RWPE2 (cell line): ENCODE measurements at regions not wholly inside any gene's neighbourhood (a gene's known extent, or its start where the extent isn't known, plus 50 kb on each side); places are given as distances from the start of the nearest gene placed in this dataset.

ENCODE experiments used
- ATAC-seq: fragments of 200-7000 bp; cut with Tn5 transposase; 3 replicates; pipeline ENCODE4 v1.9.1; 2021; ENCODE audit warnings: low read depth
- DNase-seq: peaks from one replicate; pipeline ENCODE4 v3.0.0-alpha.2; 2020; ENCODE audit warnings: low spot score
- H3K27ac ChIP-seq: fragments of 450-650 bp; 2 replicates; pipeline ENCODE4 v1.5.1; 2017; ENCODE audit warnings: mild to moderate bottlenecking; ENCODE audit not compliant: poor library complexity, severe bottlenecking
- H3K27me3 ChIP-seq: fragments of 250-450 bp; sonication (Bioruptor Pico); 2 replicates; pipeline ENCODE4 v1.5.1; 2021; ENCODE audit warnings: mild to moderate bottlenecking, moderate library complexity; ENCODE audit not compliant: insufficient read depth, poor library complexity, severe bottlenecking
- H3K36me3 ChIP-seq: fragments of 250-450 bp; sonication (Bioruptor Pico); 2 replicates; pipeline ENCODE4 v1.5.1; 2020; ENCODE audit warnings: low read depth, mild to moderate bottlenecking, moderate library complexity
- H3K4me1 ChIP-seq: fragments of 250-450 bp; sonication (Bioruptor Pico); 2 replicates; pipeline ENCODE4 v1.5.1; 2021; ENCODE audit warnings: mild to moderate bottlenecking, moderate library complexity; ENCODE audit not compliant: insufficient read depth, poor library complexity, severe bottlenecking
- H3K4me3 ChIP-seq: fragments of 250-450 bp; sonication (Bioruptor Pico); 2 replicates; pipeline ENCODE4 v1.5.1; 2021; ENCODE audit warnings: mild to moderate bottlenecking, moderate library complexity; ENCODE audit not compliant: severe bottlenecking
- H3K9me3 ChIP-seq: fragments of 250-450 bp; sonication (Bioruptor Pico); 2 replicates; pipeline ENCODE4 v1.5.1; 2021; ENCODE audit warnings: mild to moderate bottlenecking, moderate library complexity; ENCODE audit not compliant: severe bottlenecking
- TF ChIP-seq, protein P1 (sequence below): fragments of 450-650 bp; IDR thresholded peaks from one replicate; pipeline ENCODE4 v1.5.1; 2017; ENCODE audit warnings: mild to moderate bottlenecking, moderate library complexity; ENCODE audit not compliant: poor library complexity, severe bottlenecking

DNA sequence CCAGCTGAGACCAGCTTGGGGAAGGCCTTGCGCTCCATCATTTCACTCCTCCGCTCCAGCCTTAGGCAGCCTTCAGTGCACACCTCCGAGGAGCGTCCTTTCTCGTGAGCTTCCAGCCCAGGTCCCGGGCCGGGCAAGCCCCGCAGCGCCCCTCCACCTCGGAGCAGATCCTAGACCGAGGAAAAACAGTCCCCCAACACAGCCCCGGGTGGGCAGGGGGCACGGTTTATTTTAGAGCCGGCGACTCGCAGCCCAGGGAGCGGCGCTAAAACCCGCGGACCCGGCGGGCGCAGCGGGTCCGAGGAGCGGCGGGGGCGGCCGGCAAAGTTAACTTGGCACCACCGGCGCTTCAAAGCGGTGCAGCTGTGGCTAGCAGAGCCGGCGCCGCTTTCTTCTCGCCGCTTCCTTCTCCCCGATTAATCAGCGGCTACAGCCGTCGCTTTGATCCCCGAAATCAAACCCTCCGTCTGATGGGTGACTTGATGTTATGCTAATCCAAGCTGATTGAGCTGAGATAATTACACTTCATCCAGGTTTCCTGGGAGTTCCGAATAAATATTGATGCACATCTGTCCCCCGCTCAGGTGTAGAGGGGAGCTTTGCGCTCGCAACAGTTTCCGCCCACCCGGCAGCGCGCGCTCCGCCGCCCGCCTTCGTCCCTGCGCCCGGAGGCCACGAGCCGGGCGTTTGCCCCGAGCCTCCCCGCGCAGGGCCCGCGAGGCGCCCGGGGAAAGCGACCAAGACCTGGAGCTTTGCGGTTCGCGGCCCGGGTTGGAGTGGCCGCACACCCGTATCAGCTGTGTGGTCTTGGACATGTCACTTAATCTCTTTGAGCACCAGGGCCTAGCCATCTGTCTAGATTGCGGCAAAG lies 192.7 kb downstream of the BUD13 start:
- Histone ChIP-seq H3K4me1 (no peaks in the 10 kb centered on the region), H3K36me3 (no peaks in the 10 kb centered on the region), H3K27ac (no peak overlapping the region), H3K9me3 (no peaks in the 10 kb centered on the region), H3K4me3 (no peak overlapping the region), H3K27me3 (peaks cover 56% of the 10 kb centered on the region)
- ATAC-seq: no peak
- no peak for DNase-seq
- TF ChIP-seq, protein P1, sequence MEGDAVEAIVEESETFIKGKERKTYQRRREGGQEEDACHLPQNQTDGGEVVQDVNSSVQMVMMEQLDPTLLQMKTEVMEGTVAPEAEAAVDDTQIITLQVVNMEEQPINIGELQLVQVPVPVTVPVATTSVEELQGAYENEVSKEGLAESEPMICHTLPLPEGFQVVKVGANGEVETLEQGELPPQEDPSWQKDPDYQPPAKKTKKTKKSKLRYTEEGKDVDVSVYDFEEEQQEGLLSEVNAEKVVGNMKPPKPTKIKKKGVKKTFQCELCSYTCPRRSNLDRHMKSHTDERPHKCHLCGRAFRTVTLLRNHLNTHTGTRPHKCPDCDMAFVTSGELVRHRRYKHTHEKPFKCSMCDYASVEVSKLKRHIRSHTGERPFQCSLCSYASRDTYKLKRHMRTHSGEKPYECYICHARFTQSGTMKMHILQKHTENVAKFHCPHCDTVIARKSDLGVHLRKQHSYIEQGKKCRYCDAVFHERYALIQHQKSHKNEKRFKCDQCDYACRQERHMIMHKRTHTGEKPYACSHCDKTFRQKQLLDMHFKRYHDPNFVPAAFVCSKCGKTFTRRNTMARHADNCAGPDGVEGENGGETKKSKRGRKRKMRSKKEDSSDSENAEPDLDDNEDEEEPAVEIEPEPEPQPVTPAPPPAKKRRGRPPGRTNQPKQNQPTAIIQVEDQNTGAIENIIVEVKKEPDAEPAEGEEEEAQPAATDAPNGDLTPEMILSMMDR: no peak

DNA sequence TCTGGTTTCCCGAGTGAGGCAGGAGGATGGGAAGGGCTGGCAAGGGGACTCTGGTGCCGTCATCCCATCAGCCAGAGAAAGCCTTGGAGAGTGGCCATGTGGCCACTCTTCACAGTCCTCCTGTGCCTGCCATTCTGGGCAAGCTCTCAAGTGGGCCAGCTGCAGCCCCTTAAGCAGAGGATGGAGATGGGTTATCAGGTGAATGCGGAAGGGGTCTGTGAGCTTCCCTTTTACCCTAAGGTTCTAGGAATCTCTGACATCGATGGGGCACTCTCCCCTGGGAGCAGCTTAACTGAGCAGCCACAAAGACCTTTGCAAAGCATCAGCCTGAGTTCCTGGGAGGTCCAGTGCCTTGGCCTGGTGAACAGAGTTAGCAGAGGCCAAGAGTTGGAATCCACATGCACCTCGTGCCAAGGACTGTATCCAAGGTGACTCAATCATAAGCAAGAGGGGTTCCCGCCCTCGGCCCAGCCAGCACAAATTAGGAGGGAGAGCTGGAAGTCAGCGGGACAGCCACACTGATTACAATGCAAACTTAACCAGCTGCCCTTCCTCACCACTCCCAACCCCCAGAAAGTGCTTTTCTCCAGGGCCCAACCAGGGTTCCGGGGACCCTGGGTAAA lies 193.6 kb downstream of the BUD13 start:
- H3K4me1 ChIP-seq: no peaks in the 10 kb centered on the region
- H3K27ac ChIP-seq: no peak overlapping the region
- TF ChIP-seq, protein P1: no peak
- no peak overlapping the region for H3K4me3 ChIP-seq
- no peak for DNase-seq
- peaks cover 51% of the 10 kb centered on the region for H3K27me3 ChIP-seq
- no peaks in the 10 kb centered on the region for H3K9me3 ChIP-seq
- no peak for ATAC-seq
- no peaks in the 10 kb centered on the region for H3K36me3 ChIP-seq

DNA sequence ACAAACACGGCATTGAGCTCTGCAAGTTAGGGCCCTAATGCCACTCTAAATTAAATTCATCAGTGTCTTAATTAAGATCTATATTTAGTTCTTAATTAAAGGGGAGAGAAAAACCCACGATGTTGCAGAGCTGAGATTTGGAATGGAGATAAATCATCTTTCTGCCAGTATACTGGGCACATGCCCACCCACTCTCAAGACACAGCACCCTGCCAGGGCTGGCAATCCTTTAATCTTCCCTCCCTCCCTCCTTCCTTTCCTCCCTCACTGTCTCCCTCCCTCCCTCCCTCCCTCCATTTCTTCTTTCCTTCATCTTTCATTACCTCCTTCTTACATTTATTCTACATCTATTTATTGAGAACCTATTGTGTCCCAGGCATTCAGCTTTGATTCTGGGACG lies 194.8 kb downstream of the BUD13 start:
- no peak overlapping the region for H3K4me3 ChIP-seq
- ATAC-seq (no peak), DNase-seq (no peak)
- no peak overlapping the region for H3K27ac ChIP-seq
- TF ChIP-seq, protein P1: no peak
- H3K27me3 ChIP-seq: peaks cover 44% of the 10 kb centered on the region
- H3K36me3 ChIP-seq: no peaks in the 10 kb centered on the region
- no peaks in the 10 kb centered on the region for H3K9me3 ChIP-seq
- no peaks in the 10 kb centered on the region for H3K4me1 ChIP-seq

DNA sequence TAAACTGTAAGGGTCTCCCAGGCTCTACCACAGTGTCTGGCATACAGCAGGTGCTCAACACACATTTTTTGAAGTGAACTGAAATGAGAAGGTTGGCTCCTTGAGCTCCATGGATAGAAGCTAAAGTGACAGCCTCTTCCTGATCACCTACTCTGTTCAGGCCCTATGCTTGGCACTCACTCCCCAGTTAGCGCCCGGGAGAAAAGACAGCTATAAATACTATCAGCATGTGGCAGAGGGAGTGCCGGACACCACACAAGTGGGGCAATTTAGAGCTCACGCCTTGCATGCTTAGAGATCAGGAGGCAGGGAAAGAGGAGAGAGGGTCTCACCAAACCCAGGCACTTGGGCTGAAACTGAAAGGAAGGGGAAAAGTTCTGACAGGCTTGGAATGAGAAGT lies 195.5 kb downstream of the BUD13 start:
- TF ChIP-seq, protein P1: no peak
- no peak for ATAC-seq
- H3K36me3 ChIP-seq: no peaks in the 10 kb centered on the region
- no peaks in the 10 kb centered on the region for H3K4me1 ChIP-seq
- no peak overlapping the region for H3K27ac ChIP-seq
- H3K4me3 ChIP-seq: no peak overlapping the region
- H3K27me3 ChIP-seq: peaks cover 42% of the 10 kb centered on the region
- DNase-seq: no peak
- H3K9me3 ChIP-seq: no peaks in the 10 kb centered on the region

DNA sequence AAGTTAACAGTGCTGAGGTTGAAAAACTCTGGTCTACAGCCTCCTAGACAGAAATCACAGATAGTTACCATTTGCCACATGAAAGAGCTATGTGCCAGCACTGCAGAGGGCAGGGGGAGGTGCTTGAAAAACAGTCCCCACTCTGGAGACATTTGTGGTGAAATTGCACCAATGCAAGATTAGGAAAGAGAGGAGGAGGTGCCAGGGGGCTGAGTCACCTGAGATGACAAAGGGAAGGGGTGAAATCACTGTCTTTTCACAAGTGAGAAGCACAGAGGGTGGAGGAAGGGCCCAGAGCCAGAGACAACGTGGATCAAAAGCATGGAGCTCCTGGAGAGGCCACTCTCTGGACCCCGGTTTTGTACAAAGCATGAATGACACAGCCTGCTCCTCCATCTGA lies 196.3 kb downstream of the BUD13 start:
- Histone ChIP-seq H3K36me3 (no peaks in the 10 kb centered on the region), H3K9me3 (no peaks in the 10 kb centered on the region), H3K27me3 (peaks cover 34% of the 10 kb centered on the region), H3K4me1 (no peaks in the 10 kb centered on the region), H3K4me3 (no peak overlapping the region), H3K27ac (no peak overlapping the region)
- TF ChIP-seq, protein P1: no peak
- no peak for DNase-seq
- peak; percentile 71 for ATAC-seq
